Cardiac muscle cell (in vitro differentiated cells and primary cell): ENCODE measurements at regions not wholly inside any gene's neighbourhood (a gene's known extent, or its start where the extent isn't known, plus 50 kb on each side); places are given as distances from the start of the nearest gene placed in this dataset.

Experiments
- DNase-seq, 2 donors: peaks; one replicate each; pipeline versions ENCODE4 v3.0.0 to v3.0.0-alpha.2; 2010 to 2017; ENCODE audit warnings: low read depth in 1 of 2, low spot score in 1 of 2
- H3K27ac ChIP-seq: fragments of 200-600 bp; sonication (generic); 2 replicates; pipeline ENCODE4 v1.5.1; 2016
- H3K27me3 ChIP-seq: fragments of 200-600 bp; sonication (generic); 2 replicates; pipeline ENCODE4 v1.6.0; 2016; ENCODE audit warnings: control low read depth
- H3K36me3 ChIP-seq: fragments of 200-600 bp; sonication (generic); 2 replicates; pipeline ENCODE4 v1.5.1; 2016; ENCODE audit warnings: control low read depth
- H3K4me1 ChIP-seq: fragments of 200-600 bp; sonication (generic); 2 replicates; pipeline ENCODE4 v1.8.1; 2017; ENCODE audit warnings: low read depth, mild to moderate bottlenecking, mixed run types
- H3K4me3 ChIP-seq: fragments of 200-600 bp; sonication (generic); 2 replicates; pipeline ENCODE4 v1.5.1; 2016; ENCODE audit warnings: mild to moderate bottlenecking
- H3K9me3 ChIP-seq: fragments of 200-600 bp; sonication (generic); 2 replicates; pipeline ENCODE4 v1.5.1; 2017; ENCODE audit warnings: low read depth, mild to moderate bottlenecking, control low read depth
- TF ChIP-seq, protein P1 (sequence below): IDR thresholded peaks from 2 replicates; pipeline ENCODE4 v1.5.1; 2012; ENCODE audit warnings: low read depth, mild to moderate bottlenecking, low read length

GRCh38 chrX:22740836-22741235, 258.9 kb upstream of the DDX53 start:
- Histone ChIP-seq H3K27ac (no peak overlapping the region), H3K4me1 (no peaks in the 10 kb centered on the region), H3K9me3 (no peaks in the 10 kb centered on the region), H3K36me3 (no peaks in the 10 kb centered on the region), H3K4me3 (no peak overlapping the region), H3K27me3 (no peaks in the 10 kb centered on the region)
- TF ChIP-seq, protein P1, sequence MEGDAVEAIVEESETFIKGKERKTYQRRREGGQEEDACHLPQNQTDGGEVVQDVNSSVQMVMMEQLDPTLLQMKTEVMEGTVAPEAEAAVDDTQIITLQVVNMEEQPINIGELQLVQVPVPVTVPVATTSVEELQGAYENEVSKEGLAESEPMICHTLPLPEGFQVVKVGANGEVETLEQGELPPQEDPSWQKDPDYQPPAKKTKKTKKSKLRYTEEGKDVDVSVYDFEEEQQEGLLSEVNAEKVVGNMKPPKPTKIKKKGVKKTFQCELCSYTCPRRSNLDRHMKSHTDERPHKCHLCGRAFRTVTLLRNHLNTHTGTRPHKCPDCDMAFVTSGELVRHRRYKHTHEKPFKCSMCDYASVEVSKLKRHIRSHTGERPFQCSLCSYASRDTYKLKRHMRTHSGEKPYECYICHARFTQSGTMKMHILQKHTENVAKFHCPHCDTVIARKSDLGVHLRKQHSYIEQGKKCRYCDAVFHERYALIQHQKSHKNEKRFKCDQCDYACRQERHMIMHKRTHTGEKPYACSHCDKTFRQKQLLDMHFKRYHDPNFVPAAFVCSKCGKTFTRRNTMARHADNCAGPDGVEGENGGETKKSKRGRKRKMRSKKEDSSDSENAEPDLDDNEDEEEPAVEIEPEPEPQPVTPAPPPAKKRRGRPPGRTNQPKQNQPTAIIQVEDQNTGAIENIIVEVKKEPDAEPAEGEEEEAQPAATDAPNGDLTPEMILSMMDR = no peak
- DNase-seq = no peak

DNA sequence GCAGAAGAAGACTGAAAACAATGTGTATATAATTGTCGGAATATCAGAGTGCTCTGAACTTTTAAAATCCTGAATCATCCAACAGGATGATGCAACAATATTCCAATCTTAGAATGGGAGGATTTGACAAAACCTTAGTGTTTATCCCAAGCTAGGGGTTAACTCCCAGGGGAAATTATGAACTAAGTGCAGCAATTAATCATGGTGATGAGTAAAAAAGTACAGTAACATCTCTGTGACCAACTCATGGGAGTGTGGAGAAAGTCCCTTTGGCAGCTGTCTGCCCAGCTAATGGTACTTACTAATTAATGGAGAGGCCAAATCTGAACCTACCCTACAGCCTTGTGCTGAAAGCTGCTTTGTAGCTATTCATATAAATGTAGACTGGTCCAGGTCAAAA, 257.6 kb upstream of the DDX53 start:
- Histone ChIP-seq H3K4me1 (peaks cover 9% of the 10 kb centered on the region), H3K27ac (no peak overlapping the region), H3K4me3 (no peak overlapping the region), H3K9me3 (no peaks in the 10 kb centered on the region), H3K27me3 (no peaks in the 10 kb centered on the region), H3K36me3 (no peaks in the 10 kb centered on the region)
- DNase-seq = peak in 1 of 2 donors; percentile 61
- TF ChIP-seq, protein P1 = no peak

- Histone ChIP-seq H3K36me3 (no peaks in the 10 kb centered on the region), H3K27ac (no peak overlapping the region)
- no peak for DNase-seq
Observed at GRCh38 chrX:22746081-22746480, 253.7 kb upstream of the DDX53 start.

DNA sequence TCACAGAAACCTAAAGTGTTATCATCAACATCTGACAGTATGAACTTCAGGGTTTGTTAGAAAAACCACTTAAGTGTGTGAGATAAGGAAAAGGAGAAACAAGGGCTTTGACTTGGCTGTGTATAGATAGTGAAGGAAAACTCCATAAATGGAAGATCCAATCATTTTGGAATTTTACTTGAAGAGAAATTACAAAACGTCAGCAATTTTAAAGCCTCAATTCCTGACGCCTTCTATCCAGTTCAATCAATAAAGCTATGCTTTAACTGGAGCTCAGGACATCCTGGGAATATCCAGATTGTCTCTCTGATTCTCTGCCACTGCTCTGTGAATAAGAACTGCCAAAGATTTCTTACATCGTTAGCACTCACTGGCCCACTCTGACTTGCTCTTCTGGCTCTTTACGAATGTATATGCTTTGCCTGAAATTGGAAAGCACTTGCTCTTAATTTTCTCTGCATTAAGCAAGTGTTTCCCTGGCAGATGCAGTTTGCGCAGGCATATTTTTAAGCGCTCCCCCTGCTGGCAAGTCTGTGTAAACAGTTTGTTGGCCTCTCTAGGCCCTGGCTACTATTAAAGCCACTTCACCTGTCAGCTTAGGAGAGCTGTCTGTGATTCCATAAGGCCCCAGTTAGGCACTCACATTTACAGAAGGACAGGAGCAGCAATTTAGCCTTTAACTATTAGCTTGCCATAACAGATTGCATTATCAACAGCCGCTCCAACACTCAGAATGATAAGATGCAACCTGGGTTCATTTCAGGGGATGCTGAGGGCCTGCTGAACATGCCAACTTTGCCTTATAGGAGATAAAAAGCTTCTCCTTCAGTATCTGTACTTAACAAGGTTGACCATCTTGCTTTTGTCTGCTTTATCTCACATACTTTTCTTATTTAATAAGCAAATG, 251.4 kb upstream of the DDX53 start:
- no peaks in the 10 kb centered on the region for H3K27me3 ChIP-seq
- H3K9me3 ChIP-seq = no peaks in the 10 kb centered on the region
- H3K4me3 ChIP-seq = no peak overlapping the region
- no peaks in the 10 kb centered on the region for H3K36me3 ChIP-seq
- peak; percentile 57 to 95 for DNase-seq
- H3K4me1 ChIP-seq = peaks cover 31% of the 10 kb centered on the region
- TF ChIP-seq, protein P1 = peak; percentile 66
- H3K27ac ChIP-seq = peak overlapping the region; percentile 63

More at GRCh38 chrX:22746081-22746480, 253.7 kb upstream of the DDX53 start:
- H3K27me3 ChIP-seq = no peaks in the 10 kb centered on the region
- no peak overlapping the region for H3K4me3 ChIP-seq
- no peaks in the 10 kb centered on the region for H3K9me3 ChIP-seq
- TF ChIP-seq, protein P1 = no peak
- peaks cover 31% of the 10 kb centered on the region for H3K4me1 ChIP-seq

DNA sequence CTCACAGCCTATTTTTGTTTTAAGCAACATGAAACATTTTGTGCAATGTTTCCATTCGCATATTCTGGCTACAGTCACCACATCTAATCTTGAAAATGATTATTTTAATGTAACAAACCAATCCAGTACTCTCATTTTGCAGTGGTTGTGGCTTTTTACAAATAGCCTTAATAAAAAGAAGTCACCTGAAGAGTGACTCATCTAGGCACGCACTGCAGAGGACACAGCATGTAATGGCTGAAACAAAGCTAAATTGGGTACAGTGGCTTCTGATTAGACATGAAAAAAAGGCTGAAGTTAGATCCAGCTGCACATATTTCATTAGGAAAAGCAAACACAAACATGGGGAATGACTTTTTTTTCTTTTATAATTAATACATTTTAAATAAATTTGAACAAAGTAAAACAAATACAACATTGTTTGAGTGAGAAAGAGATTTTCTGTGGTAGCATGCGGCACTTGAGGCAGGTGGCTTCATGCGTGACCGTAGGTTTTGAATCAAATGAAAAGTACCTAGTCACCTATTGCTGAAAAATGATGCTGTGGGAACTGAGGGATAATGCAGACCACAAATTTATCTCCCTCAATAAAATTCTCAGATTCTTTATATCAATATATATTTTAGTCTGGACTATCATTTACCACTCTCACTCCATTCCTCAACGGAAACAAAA, 240.8 kb upstream of the DDX53 start:
- Histone ChIP-seq H3K4me1 (peaks cover 11% of the 10 kb centered on the region), H3K27me3 (no peaks in the 10 kb centered on the region), H3K4me3 (no peak overlapping the region), H3K27ac (no peak overlapping the region), H3K36me3 (no peaks in the 10 kb centered on the region), H3K9me3 (no peaks in the 10 kb centered on the region)
- TF ChIP-seq, protein P1 = no peak
- DNase-seq = no peak
